Lower leg skin (tissue), 4 donors: ENCODE measurements at regions not wholly inside any gene's neighbourhood (a gene's known extent, or its start where the extent isn't known, plus 50 kb on each side); places are given as distances from the start of the nearest gene placed in this dataset.
"Not testable (repeated sequence)": the region's sequence is repeated elsewhere in the genome, so short reads cannot be mapped to it uniquely, and the experiment has no call there.

Source experiments
- DNase-seq, 2 donors: peaks; one replicate each; pipeline ENCODE4 v3.0.0-alpha.2; 2019; ENCODE audit warnings: low spot score in 2 of 2
- H3K4me3 ChIP-seq: fragments of 200-600 bp; sonication (generic); 2 replicates; pipeline ENCODE4 v1.5.1; 2017; ENCODE audit warnings: mild to moderate bottlenecking, low read depth; ENCODE audit not compliant: poor library complexity, severe bottlenecking
- POLR2A ChIP-seq, 2 donors: fragments of 450-650 bp; IDR thresholded peaks; one replicate each; pipeline ENCODE4 v1.6.1; 2016 to 2017; ENCODE audit warnings: antibody characterized with exemption in 2 of 2, mild to moderate bottlenecking in 1 of 2, moderate library complexity in 1 of 2
- WGBS, 2 donors: methylation state at CpG; one replicate each; pipeline ENCODE4 v1.1.5; 2018; 5-methylcytosine and 5-hydroxymethylcytosine counted together
- intact Hi-C: fragments of 100-400 bp; cut with DNase I; formaldehyde crosslinking; loops from one replicate; pipeline ENCODE4 v1.15.0; 2023; ENCODE audit warnings: low total_unique reads
- TF ChIP-seq, protein P1 (sequence below), 3 donors: fragments of 450-650 bp; IDR thresholded peaks; one replicate each; pipeline ENCODE4 v1.5.1; 2016; ENCODE audit warnings: antibody characterized with exemption in 3 of 3, mild to moderate bottlenecking in 3 of 3, moderate library complexity in 2 of 3

GRCh38 chrX:138886769-138887168 lies 175.3 kb upstream of the FGF13 start:
- TF ChIP-seq, protein P1, sequence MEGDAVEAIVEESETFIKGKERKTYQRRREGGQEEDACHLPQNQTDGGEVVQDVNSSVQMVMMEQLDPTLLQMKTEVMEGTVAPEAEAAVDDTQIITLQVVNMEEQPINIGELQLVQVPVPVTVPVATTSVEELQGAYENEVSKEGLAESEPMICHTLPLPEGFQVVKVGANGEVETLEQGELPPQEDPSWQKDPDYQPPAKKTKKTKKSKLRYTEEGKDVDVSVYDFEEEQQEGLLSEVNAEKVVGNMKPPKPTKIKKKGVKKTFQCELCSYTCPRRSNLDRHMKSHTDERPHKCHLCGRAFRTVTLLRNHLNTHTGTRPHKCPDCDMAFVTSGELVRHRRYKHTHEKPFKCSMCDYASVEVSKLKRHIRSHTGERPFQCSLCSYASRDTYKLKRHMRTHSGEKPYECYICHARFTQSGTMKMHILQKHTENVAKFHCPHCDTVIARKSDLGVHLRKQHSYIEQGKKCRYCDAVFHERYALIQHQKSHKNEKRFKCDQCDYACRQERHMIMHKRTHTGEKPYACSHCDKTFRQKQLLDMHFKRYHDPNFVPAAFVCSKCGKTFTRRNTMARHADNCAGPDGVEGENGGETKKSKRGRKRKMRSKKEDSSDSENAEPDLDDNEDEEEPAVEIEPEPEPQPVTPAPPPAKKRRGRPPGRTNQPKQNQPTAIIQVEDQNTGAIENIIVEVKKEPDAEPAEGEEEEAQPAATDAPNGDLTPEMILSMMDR (IDR thresholded peaks at IDR 0.05) = no peak
- TF ChIP-seq POLR2A (IDR thresholded peaks at IDR 0.05) = no peak
- 59 to 79% methylated on average over 2 of the region's 2 CpGs for WGBS, 2 donors
- no peak overlapping the region for H3K4me3 ChIP-seq
- intact Hi-C loops = no loop called here
- DNase-seq = peak in 1 of 2 donors; percentile 14

DNA sequence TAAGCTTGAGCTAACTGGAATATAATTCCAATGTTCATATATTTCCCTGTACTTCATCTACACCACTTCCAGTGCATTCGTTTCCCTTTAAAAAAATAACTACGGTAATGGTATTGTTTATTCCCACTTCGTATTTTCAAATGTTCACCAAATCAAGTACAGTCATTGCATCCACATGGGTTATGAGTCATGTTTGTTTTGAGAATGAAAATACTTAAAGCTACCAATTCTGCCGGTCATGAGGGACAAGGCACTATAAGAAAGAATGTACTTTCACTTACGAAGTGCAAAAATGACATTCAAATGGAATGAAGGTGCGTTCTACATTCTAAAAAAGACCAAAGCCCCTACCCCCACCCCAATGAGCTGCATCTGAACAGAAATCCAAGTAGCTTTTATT lies 174.4 kb upstream of the FGF13 start:
- TF ChIP-seq POLR2A (IDR thresholded peaks at IDR 0.05) = no peak
- TF ChIP-seq, protein P1 (IDR thresholded peaks at IDR 0.05) = no peak
- DNase-seq = no peak
- no peak overlapping the region for H3K4me3 ChIP-seq
- 66 to 72% methylated on average over 6 of the region's 6 CpGs for WGBS, 2 donors
- intact Hi-C loops = no loop called here

DNA sequence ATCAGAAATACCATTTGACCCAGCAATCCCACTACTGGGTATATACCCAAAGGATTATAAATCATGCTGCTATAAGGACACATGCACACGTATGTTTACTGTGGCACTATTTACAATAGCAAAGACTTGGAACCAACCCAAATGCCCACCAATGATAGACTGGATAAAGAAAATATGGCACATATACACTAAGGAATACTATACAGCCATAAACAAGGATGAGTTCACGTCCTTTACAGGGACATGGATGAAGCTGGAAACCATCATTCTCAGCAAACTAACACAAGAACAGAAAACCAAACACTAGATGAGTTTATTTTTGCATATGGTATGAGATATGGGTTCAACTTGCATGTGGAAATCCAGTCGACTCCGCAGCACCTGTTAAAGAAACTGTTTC lies 168.8 kb upstream of the FGF13 start:
- DNase-seq, intact Hi-C loops, H3K4me3 ChIP-seq: not testable (repeated sequence)
- WGBS, 2 donors = 90 to 92% methylated on average over 4 of the region's 4 CpGs

DNA sequence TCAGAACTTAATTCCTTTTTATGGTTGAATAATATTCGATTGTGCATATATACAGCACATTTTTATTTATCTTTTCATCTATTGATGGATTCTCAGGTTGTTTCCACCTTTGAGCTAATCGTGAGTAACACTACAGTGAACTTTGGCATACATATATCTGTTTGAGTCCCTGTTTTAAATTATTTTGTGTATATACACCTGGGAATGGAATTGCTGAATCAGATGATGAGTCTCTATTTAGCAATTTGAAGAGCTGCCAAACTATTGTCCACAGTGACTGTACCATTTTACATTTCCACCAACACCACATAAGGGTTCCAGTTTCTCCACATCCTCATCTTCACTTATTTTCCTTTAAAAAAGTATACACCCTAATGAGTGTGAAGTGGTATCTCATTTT lies 166.2 kb upstream of the FGF13 start:
- intact Hi-C loops = no loop called here
- DNase-seq = no peak
- WGBS, 2 donors = 56 to 69% methylated on average over 2 of the region's 2 CpGs
- no peak overlapping the region for H3K4me3 ChIP-seq
- TF ChIP-seq, protein P1 (IDR thresholded peaks at IDR 0.05) = no peak
- TF ChIP-seq POLR2A (IDR thresholded peaks at IDR 0.05) = no peak

GRCh38 chrX:138875472-138875871 lies 164.0 kb upstream of the FGF13 start:
- DNase-seq = no peak
- no peak overlapping the region for H3K4me3 ChIP-seq
- 79 to 84% methylated on average over 4 of the region's 4 CpGs for WGBS, 2 donors
- intact Hi-C loops = no loop called here
- TF ChIP-seq, protein P1 (IDR thresholded peaks at IDR 0.05) = no peak
- TF ChIP-seq POLR2A (IDR thresholded peaks at IDR 0.05) = no peak

DNA sequence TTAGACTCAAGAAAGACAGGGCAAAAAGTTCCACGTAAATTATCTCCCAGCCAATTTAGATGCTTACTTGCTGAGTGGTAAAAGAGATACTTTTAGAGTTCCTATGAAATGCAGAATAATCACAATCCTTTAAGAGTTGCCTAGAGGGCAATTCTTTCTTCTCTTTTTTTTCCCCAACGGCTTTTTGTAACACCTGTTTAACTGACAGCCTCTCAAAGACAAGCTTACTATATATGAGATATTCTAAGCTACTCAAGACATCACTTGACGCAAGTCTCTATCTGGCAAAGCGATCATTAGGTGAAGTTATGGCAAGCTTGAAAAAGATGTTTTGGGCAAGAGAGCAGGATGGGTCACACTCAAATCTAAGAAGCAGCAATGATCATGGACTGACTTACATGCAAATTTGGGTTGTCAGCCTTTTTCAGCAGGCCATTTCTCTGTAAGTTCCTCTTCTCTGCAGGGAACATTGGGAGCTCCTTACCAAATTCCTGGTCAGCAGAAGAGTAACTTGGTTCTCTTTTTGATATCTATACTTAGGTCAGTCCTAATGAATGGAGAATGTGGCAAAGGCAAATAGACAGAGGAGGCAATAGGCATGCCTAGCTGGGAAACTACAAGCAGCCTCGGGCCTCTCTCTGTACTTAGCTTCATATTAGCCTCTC lies 162.9 kb upstream of the FGF13 start:
- WGBS, 2 donors = 67 to 77% methylated on average over 5 of the region's 5 CpGs
- no peak overlapping the region for H3K4me3 ChIP-seq
- DNase-seq = no peak
- intact Hi-C loops = no loop called here
- TF ChIP-seq POLR2A (IDR thresholded peaks at IDR 0.05) = no peak

- H3K4me3 ChIP-seq, DNase-seq, intact Hi-C loops: not testable (repeated sequence)
- 87 to 88% methylated on average over 6 of the region's 6 CpGs for WGBS, 2 donors
These were observed 162.1 kb upstream of the FGF13 start for GRCh38 chrX:138873640-138874039.
